ENCODE measurements at regions not wholly inside any gene's neighbourhood (a gene's known extent, or its start where the extent isn't known, plus 50 kb on each side); places are given as distances from the start of the nearest gene placed in this dataset.

- TF ChIP-seq CTCF (IDR thresholded peaks at IDR 0.05) (no peak), POLR2AphosphoS5 (IDR thresholded peaks at IDR 0.05) (no peak)
Observed at GRCh38 chr18:24630346-24630880, 170.0 kb downstream of the HRH4 start.
